Caco-2 (cell line): ENCODE measurements at regions not wholly inside any gene's neighbourhood (a gene's known extent, or its start where the extent isn't known, plus 50 kb on each side); places are given as distances from the start of the nearest gene placed in this dataset.

Experiments
- BruUV-seq: library from RNA; stranded (reverse); fragments of 400-500 nt; replicated peaks from 2 replicates; lab custom pipeline; 2021; lab: Mats Ljungman, UMichigan
- CTCF ChIA-PET: fragments of 300-600 bp; sonication (Branson Sonifier 250); formaldehyde crosslinking; loops from one replicate; lab custom pipeline; 2022; ENCODE audit warnings: antibody characterized with exemption; lab: Charles Lee
- POLR2A ChIA-PET: fragments of 300-600 bp; sonication (Branson Sonifier 250); formaldehyde crosslinking; loops from one replicate; lab custom pipeline; 2022; ENCODE audit warnings: antibody characterized with exemption; lab: Charles Lee
- DNase-seq, 2 experiments: peaks; one replicate each; pipeline versions ENCODE4 v3.0.0 to v3.0.0-alpha.2; 2020 to 2022
- H3K27me3 ChIP-seq: replicated peaks from 2 replicates; pipeline ENCODE4 v1.6.0; 2011; ENCODE audit warnings: low read length; ENCODE audit not compliant: control insufficient read depth, insufficient read depth
- H3K36me3 ChIP-seq: 2 replicates; pipeline ENCODE4 v1.5.1; 2011; ENCODE audit warnings: low read length; ENCODE audit not compliant: control insufficient read depth, insufficient read depth
- H3K4me1 ChIP-seq: fragments of 250-450 bp; sonication (Bioruptor Pico); 2 replicates; pipeline ENCODE4 v1.5.1; 2020; ENCODE audit warnings: mild to moderate bottlenecking
- H3K4me3 ChIP-seq: 2 replicates; pipeline ENCODE4 v1.5.1; 2011; ENCODE audit warnings: low read depth, mild to moderate bottlenecking, control low read depth, low read length
- H3K9me3 ChIP-seq: fragments of 250-450 bp; sonication (Bioruptor Pico); 2 replicates; pipeline ENCODE4 v1.5.1; 2020; ENCODE audit warnings: mild to moderate bottlenecking, moderate library complexity
- H3K27ac Mint-ChIP-seq: one replicate; pipeline ENCODE4 v1.8.0; 2022; ENCODE audit warnings: mixed read lengths; ENCODE audit not compliant: unreplicated experiment
- H3K27me3 Mint-ChIP-seq: one replicate; pipeline ENCODE4 v1.8.0; 2022; ENCODE audit warnings: mixed read lengths; ENCODE audit not compliant: insufficient read depth, unreplicated experiment
- H3K36me3 Mint-ChIP-seq: one replicate; pipeline ENCODE4 v1.8.0; 2022; ENCODE audit warnings: mild to moderate bottlenecking, mixed read lengths; ENCODE audit not compliant: insufficient read depth, unreplicated experiment
- H3K4me1 Mint-ChIP-seq: one replicate; pipeline ENCODE4 v1.8.0; 2022; ENCODE audit warnings: low read depth, mixed read lengths; ENCODE audit not compliant: unreplicated experiment
- H3K4me3 Mint-ChIP-seq: one replicate; pipeline ENCODE4 v1.8.0; 2022; ENCODE audit warnings: mild to moderate bottlenecking, moderate library complexity, mixed read lengths; ENCODE audit not compliant: unreplicated experiment
- H3K9me3 Mint-ChIP-seq: one replicate; pipeline ENCODE4 v1.8.0; 2022; ENCODE audit warnings: mixed read lengths; ENCODE audit not compliant: unreplicated experiment
- intact Hi-C: fragments of 100-400 bp; cut with micrococcal nuclease; formaldehyde crosslinking; loops from one replicate; pipeline ENCODE4 v1.10.0; 2022; ENCODE audit not compliant: unreplicated experiment
- TF ChIP-seq, protein P1 (sequence below), 2 experiments: fragments of 200-600 bp in 1 of 2; IDR thresholded peaks; 1 replicate in 1 of 2; 2 replicates in 1 of 2; pipeline versions ENCODE4 v1.5.1 to v1.8.0; 2011 to 2022; ENCODE audit warnings: antibody characterized with exemption in 1 of 2, control low read depth in 1 of 2, inconsistent platforms in 1 of 2, low read depth in 1 of 2, low read length in 1 of 2, mild to moderate bottlenecking in 1 of 2, moderate library complexity in 1 of 2; ENCODE audit not compliant: insufficient read depth in 1 of 2, severe bottlenecking in 1 of 2, unreplicated experiment in 1 of 2

DNA sequence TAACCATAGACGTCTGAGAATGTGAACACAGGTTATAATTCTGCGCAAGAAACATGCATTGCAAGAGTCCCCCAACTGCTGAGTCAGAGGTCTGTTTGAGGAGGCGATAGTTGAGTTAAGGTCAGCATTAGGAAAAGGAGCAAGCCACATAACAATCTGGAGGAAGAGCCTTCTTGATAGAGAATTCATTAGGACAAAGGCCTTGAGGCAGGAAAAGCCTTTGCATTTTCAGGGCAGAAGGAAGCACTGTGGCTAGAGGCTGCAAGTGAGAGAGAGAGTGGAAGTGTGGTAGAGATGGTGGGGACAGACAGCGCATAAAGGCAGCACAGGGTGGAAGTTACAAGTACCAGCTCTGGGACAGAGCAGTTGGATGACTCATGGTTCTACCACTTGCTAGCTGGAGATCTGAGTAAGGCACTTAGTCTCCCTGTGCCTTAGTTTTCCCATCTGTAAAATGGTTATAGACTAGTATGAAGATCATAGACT, 125.8 kb upstream of the LNX1 start:
- H3K27ac Mint-ChIP-seq: no peak overlapping the region
- Histone ChIP-seq H3K4me1 (no peaks in the 10 kb centered on the region), H3K27me3 (no peaks in the 10 kb centered on the region), H3K36me3 (no peaks in the 10 kb centered on the region), H3K4me3 (no peak overlapping the region), H3K9me3 (no peaks in the 10 kb centered on the region)
- H3K4me3 Mint-ChIP-seq: no peak overlapping the region
- H3K27me3 Mint-ChIP-seq: no peaks in the 10 kb centered on the region
- ChIA-PET POLR2A (no interaction called here), CTCF (no interaction called here)
- peaks cover 8% of the 10 kb centered on the region for H3K9me3 Mint-ChIP-seq
- TF ChIP-seq, protein P1, sequence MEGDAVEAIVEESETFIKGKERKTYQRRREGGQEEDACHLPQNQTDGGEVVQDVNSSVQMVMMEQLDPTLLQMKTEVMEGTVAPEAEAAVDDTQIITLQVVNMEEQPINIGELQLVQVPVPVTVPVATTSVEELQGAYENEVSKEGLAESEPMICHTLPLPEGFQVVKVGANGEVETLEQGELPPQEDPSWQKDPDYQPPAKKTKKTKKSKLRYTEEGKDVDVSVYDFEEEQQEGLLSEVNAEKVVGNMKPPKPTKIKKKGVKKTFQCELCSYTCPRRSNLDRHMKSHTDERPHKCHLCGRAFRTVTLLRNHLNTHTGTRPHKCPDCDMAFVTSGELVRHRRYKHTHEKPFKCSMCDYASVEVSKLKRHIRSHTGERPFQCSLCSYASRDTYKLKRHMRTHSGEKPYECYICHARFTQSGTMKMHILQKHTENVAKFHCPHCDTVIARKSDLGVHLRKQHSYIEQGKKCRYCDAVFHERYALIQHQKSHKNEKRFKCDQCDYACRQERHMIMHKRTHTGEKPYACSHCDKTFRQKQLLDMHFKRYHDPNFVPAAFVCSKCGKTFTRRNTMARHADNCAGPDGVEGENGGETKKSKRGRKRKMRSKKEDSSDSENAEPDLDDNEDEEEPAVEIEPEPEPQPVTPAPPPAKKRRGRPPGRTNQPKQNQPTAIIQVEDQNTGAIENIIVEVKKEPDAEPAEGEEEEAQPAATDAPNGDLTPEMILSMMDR (IDR thresholded peaks at IDR 0.05; ENCODE audit: insufficient read depth in 1 of 2, low read depth in 1 of 2, low read length in 1 of 2, severe bottlenecking in 1 of 2, unreplicated experiment in 1 of 2): no peak
- no peaks in the 10 kb centered on the region for H3K4me1 Mint-ChIP-seq
- BruUV-seq: no TSS peak
- H3K36me3 Mint-ChIP-seq: no peaks in the 10 kb centered on the region
- intact Hi-C loops: no loop called here
- no peak for DNase-seq

DNA sequence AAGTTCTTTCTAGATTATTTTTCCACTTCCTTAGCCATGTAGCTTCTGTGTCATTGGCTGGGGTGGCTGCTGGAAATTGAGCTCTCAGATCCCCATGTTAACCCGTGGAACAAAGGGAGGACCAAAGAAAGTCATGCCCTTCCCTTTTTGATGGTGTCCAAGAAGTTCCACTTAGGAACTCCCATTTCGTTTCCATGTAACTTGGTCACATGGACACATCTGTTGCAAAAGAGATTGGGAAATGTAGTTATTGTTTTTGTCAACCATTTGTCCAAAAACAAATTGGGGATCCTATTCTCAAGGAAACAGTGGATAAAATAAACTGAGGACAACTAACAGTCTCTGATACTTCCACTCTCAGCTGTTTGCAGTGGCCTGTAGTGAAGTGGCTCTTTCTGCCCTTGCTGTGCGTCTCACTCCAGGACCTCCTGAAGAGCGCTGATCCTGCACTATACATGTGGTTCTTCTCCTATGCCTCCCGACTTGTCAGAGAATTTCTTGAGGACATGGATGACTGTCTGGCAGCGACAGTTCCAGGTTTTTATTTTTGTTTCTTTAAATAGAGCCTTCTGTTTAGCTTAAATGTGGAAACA, 125.3 kb upstream of the LNX1 start:
- H3K9me3 ChIP-seq: no peaks in the 10 kb centered on the region
- no TSS peak for BruUV-seq
- H3K4me1 ChIP-seq: no peaks in the 10 kb centered on the region
- no peak for DNase-seq
- no peaks in the 10 kb centered on the region for H3K27me3 Mint-ChIP-seq
- H3K9me3 Mint-ChIP-seq: peaks cover 8% of the 10 kb centered on the region
- ChIA-PET CTCF (no interaction called here), POLR2A (interaction anchor here (0.6 kb wide), 1 partner anchor 1010 kb away, joined by 7 read pairs; no protein-coding TSS in a partner anchor)
- no peaks in the 10 kb centered on the region for H3K36me3 Mint-ChIP-seq
- no peaks in the 10 kb centered on the region for H3K4me1 Mint-ChIP-seq
- no peaks in the 10 kb centered on the region for H3K36me3 ChIP-seq
- H3K4me3 ChIP-seq: no peak overlapping the region
- H3K27ac Mint-ChIP-seq: no peak overlapping the region
- intact Hi-C loops: no loop called here
- H3K4me3 Mint-ChIP-seq: no peak overlapping the region
- TF ChIP-seq, protein P1 (IDR thresholded peaks at IDR 0.05; ENCODE audit: insufficient read depth in 1 of 2, low read depth in 1 of 2, low read length in 1 of 2, severe bottlenecking in 1 of 2, unreplicated experiment in 1 of 2): no peak
- H3K27me3 ChIP-seq: no peaks in the 10 kb centered on the region

DNA sequence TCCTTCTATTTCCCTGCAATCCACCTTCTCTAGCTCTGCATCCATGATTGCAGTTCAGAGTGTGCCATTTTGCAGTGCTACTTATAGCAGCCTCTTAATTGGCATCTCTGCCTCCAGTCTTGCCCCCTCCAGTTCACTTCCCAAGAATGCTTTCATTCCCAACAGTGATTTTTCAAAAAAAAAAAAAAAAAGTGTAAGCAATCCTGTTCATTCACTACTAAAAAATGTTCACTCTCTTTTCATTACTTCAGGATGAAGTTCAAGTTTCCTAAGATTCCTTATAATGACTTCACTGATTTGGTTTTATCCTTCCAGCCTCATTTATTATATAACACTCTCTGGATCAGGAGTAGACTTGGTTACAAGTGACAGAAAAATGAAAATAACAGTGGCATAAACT, 124.7 kb upstream of the LNX1 start:
- Mint-ChIP-seq H3K27ac (no peak overlapping the region), H3K4me3 (no peak overlapping the region), H3K4me1 (no peaks in the 10 kb centered on the region), H3K27me3 (no peaks in the 10 kb centered on the region), H3K36me3 (no peaks in the 10 kb centered on the region), H3K9me3 (peaks cover 8% of the 10 kb centered on the region)
- no peak for DNase-seq
- Histone ChIP-seq H3K36me3 (no peaks in the 10 kb centered on the region), H3K4me3 (no peak overlapping the region), H3K27me3 (no peaks in the 10 kb centered on the region), H3K4me1 (no peaks in the 10 kb centered on the region), H3K9me3 (no peaks in the 10 kb centered on the region)
- BruUV-seq: no TSS peak
- CTCF ChIA-PET: no interaction called here
- TF ChIP-seq, protein P1 (IDR thresholded peaks at IDR 0.05; ENCODE audit: insufficient read depth in 1 of 2, low read depth in 1 of 2, low read length in 1 of 2, severe bottlenecking in 1 of 2, unreplicated experiment in 1 of 2): no peak
- POLR2A ChIA-PET: no interaction called here
- intact Hi-C loops: no loop called here
